ENCODE measurements at regions not wholly inside any gene's neighbourhood (a gene's known extent, or its start where the extent isn't known, plus 50 kb on each side); places are given as distances from the start of the nearest gene placed in this dataset.

DNA sequence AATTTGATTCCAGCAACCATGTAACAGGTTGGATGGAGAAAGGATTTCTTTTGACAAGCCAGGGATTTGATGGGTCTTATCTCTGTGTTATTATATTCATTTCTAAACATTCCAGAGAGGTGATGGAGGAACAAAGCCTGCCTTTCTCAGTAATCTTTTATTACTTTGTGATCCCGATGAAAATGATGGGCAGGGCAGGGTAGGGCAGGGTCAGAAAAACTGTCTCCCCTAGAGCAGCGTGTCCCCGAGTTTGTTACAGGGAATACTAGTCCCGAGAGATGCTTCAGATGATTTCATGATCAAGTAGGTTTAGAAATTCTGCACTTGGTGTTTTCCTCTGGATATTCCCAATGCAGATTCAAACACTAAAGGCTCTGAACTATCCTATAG is 111.8 kb upstream of the RGMA start:
- Histone ChIP-seq H3K23ac (ENCODE audit: low read depth, low read length) (no peak overlapping the region), H2AFZ (replicated peaks; ENCODE audit: low read length, poor library complexity) (no peak overlapping the region), H4K8ac (ENCODE audit: low read depth in 2 of 2, low read length in 2 of 2) (no peak overlapping the region), H3K4ac (ENCODE audit: low read depth, low read length) (no peak overlapping the region), H4K20me1 (ENCODE audit: insufficient read depth, low read length) (no peaks in the 10 kb centered on the region), H3K4me3 (ENCODE audit: insufficient read depth, low read depth, low read length) (no peak overlapping the region), H3K18ac (ENCODE audit: low read depth, low read length) (no peak overlapping the region), H3K4me2 (ENCODE audit: low read depth, low read length) (no peak overlapping the region), H3K79me1 (ENCODE audit: low read depth in 1 of 2, low read length in 2 of 2) (no peaks in the 10 kb centered on the region), H2BK15ac (ENCODE audit: low read depth, low read length) (no peak overlapping the region), H3K9ac (ENCODE audit: low read depth, low read length) (no peak overlapping the region), H3K36me3 (ENCODE audit: control insufficient read depth, insufficient read depth, low read length) (no peaks in the 10 kb centered on the region), H2AK9ac (replicated peaks; ENCODE audit: low read depth, low read length, poor library complexity) (no peak overlapping the region), H3K27ac (ENCODE audit: insufficient read depth, low read length) (no peak overlapping the region), H3K14ac (replicated peaks; ENCODE audit: low read depth, low read length) (no peak overlapping the region), H3K56ac (ENCODE audit: extremely low read depth, insufficient read depth, low read length) (no peak overlapping the region), H3K4me1 (ENCODE audit: control insufficient read depth, insufficient read depth, low read length) (no peaks in the 10 kb centered on the region), H4K91ac (ENCODE audit: insufficient read depth, low read depth, low read length) (no peak overlapping the region), H3K27me3 (ENCODE audit: control insufficient read depth, insufficient read depth, low read length) (no peaks in the 10 kb centered on the region), H3K9me3 (ENCODE audit: control insufficient read depth, insufficient read depth, low read length) (peaks cover 27% of the 10 kb centered on the region), H2BK120ac (ENCODE audit: low read depth, low read length) (no peak overlapping the region), H2BK5ac (ENCODE audit: low read depth, low read length, poor library complexity, severe bottlenecking) (no peak overlapping the region), H3K9me1 (ENCODE audit: insufficient read depth, low read length) (no peaks in the 10 kb centered on the region), H2AK5ac (ENCODE audit: low read depth, low read length) (no peak overlapping the region), H2BK20ac (ENCODE audit: low read depth, low read length) (no peak overlapping the region), H4K5ac (ENCODE audit: low read depth, low read length) (no peak overlapping the region)
- WGBS, 2 experiments (ENCODE audit: extremely low coverage in 2 of 2, insufficient read length in 1 of 2) = no CpG with 5 or more reads among the region's 4 CpGs
- DNase-seq = no peak
- BruUV-seq (replicated peaks) = no TSS peak
- intact Hi-C loops (cut with micrococcal nuclease) = no loop called here
- ChIA-PET POLR2A (ENCODE audit: unreplicated experiment) (no interaction called here), CTCF (no interaction called here)
- dilution Hi-C loops (cut with HindIII; ENCODE audit: low sequenced_read_pairs, unreplicated experiment) = no loop called here
- in situ Hi-C loops (cut with MboI; ENCODE audit: low sequenced_read_pairs) = no loop called here
- no peak for TF ChIP-seq MAZ (IDR thresholded peaks at IDR 0.05; ENCODE audit: borderline replicate concordance, low read depth, low read length)
- TF ChIP-seq NFE2L2 (IDR thresholded peaks at IDR 0.05; ENCODE audit: low read depth, low read length) = no peak
- no peak for TF ChIP-seq SMC3 (IDR thresholded peaks at IDR 0.05; ENCODE audit: low read depth, low read length)
- TF ChIP-seq, protein P1, sequence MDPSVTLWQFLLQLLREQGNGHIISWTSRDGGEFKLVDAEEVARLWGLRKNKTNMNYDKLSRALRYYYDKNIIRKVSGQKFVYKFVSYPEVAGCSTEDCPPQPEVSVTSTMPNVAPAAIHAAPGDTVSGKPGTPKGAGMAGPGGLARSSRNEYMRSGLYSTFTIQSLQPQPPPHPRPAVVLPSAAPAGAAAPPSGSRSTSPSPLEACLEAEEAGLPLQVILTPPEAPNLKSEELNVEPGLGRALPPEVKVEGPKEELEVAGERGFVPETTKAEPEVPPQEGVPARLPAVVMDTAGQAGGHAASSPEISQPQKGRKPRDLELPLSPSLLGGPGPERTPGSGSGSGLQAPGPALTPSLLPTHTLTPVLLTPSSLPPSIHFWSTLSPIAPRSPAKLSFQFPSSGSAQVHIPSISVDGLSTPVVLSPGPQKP (IDR thresholded peaks at IDR 0.05; ENCODE audit: borderline replicate concordance, low read depth, low read length) = no peak
- no peak for TF ChIP-seq POLR2A (IDR thresholded peaks at IDR 0.05; ENCODE audit: low read depth, low read length)
- TF ChIP-seq BHLHE40 (IDR thresholded peaks at IDR 0.05; ENCODE audit: low read depth, low read length) = no peak
- no peak for TF ChIP-seq MXI1 (IDR thresholded peaks at IDR 0.05; ENCODE audit: borderline replicate concordance, low read depth, low read length)
- no peak for ATAC-seq (ENCODE audit: low read depth)
